GM19463 (cell line): ENCODE measurements at regions not wholly inside any gene's neighbourhood (a gene's known extent, or its start where the extent isn't known, plus 50 kb on each side); places are given as distances from the start of the nearest gene placed in this dataset.
"Not testable (repeated sequence)": the region's sequence is repeated elsewhere in the genome, so short reads cannot be mapped to it uniquely, and the experiment has no call there.

Experiments
- ATAC-seq: cut with Tn5 transposase; IDR thresholded peaks from one replicate; pipeline ENCODE4 v1.9.1; 2021; ENCODE audit warnings: mild to moderate bottlenecking, moderate library complexity; ENCODE audit not compliant: unreplicated experiment

DNA sequence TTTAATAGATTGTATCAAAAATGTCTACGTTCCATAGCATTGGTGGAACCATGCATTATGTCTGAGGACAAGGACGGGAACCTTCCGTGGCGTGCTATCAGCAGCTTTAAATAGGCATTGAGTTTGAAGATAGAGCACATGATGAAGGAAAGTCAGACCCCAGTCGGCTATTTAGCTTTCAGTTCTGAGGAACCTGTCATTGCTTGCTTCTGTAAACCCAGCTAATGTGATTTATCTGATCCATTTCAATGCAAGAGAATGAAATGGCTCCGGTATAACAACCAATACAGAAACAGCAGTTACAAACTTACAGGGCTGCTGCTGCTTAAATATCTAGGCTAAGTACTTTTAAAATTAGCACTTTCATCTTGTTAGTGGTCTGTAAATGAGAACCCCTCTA, 503.3 kb downstream of the RNF144A start:
- ATAC-seq: no peak

DNA sequence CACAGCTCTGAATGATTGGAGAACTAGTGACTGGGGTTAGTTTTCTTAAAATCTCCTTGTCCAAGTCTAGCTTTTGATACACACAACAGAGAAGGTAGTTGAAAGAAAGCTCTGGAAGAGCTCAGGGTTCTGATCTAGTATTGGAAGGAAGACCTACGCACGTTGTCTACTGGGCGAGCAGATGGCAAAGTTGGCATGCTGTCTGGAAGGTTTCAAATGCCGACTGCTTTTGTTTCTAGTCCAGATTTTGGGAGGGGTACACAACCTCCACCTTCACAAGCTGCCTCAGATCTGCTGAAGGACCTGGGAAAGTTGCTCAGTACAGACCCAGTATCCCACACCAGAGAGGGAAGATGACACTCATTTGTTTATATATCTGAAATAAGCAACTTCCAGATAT, 507.3 kb downstream of the RNF144A start:
- ATAC-seq: no peak

DNA sequence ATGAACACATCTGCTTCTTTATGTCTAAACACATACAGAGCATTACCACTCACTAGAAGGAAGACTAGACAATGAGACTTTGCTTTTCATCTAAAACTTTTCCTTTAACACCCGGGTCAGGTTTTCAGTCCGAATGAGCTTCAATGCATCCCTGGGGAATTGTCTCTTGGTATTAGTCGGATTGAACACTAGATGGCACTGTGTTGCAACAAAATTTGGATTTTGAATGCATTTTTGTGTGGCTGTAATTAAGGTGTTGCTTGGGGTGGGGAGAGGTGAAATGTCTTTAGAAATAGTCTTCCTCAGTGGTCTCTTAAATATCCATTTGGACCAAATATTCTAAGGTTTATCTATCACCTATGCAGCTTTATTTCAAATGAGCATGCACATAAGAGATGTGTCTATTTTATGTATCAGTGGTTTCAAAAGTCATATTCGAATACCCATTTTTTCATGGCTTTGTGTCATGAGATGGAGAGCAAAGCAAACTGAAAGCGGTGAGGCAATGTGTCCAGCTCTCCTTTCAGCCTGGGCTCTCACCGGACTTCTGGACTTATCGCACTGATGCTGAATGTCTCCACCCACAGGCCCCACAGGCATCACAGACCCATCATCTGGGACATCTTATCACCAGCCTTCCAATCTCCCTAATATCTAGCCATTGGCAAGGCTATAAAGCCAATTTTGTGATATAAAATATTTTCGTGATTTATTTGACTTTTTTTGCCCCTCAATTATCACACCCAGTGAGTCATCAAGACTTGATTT, 510.3 kb downstream of the RNF144A start:
- ATAC-seq: no peak

- no peak for ATAC-seq
Measured at GRCh38 chr2:7428454-7429204, 511.4 kb downstream of the RNF144A start.

DNA sequence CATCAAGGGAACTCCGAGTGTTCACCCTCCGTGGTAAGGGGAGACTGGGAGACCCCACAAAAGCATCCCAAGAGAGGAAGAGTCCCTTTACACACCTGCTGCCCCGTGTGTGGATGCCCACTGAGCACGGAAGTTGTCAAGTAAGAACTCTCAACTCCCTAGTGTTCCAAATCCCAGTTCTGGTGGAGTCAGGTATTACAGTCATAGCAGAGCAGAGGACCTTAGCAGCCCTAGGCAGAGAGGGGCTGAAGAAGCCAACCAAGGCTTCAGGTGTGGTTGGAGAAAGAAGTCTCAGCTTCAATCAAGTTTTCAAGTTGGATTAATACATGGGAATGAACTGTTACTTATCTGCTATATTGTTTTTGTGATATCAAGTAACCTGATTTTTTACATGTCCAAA, 512.5 kb downstream of the RNF144A start:
- no peak for ATAC-seq

DNA sequence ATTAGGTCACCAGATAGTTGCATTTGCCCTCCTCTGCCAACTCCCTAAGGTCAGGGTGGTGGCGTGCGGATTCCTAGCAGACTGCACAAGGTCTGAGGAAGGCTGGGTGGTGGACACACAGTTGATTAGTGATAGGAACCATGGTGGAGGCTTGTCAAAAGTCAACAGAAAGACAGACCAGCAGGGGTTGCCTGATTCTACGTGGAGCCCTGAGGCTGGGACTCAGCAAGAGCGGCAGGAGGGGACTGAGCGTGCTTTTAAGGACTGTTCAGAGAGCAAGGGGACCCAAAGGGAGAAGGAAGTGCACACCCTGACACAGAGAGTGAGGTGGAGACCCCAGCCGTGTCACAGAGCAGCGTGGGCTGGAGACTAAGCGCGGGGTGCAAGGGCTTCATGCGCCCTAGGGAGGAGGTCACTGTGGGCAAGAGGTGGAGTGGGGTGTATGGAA, 513.2 kb downstream of the RNF144A start:
- ATAC-seq: no peak

- ATAC-seq: peak; percentile 63
Measured at GRCh38 chr2:7430869-7431641, 513.8 kb downstream of the RNF144A start.

DNA sequence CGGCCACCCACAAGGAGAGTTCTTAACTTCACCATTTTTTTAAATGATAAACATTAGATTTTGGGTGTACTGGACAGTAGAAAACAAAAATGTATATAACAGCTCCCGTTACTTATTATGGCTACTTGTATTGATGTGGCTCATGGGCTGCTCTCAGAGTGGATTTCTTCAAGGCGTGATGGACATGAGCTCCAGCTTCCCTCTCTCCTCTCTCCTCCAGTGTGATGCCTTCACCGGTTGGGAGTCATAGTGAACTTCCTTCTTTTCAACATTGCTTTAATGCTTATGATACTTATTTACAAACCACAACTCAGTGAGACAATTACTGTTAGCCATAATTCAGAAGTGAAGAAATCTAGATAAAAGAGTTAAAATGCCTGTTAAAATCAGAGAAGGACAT, 515.2 kb downstream of the RNF144A start:
- ATAC-seq: no peak

DNA sequence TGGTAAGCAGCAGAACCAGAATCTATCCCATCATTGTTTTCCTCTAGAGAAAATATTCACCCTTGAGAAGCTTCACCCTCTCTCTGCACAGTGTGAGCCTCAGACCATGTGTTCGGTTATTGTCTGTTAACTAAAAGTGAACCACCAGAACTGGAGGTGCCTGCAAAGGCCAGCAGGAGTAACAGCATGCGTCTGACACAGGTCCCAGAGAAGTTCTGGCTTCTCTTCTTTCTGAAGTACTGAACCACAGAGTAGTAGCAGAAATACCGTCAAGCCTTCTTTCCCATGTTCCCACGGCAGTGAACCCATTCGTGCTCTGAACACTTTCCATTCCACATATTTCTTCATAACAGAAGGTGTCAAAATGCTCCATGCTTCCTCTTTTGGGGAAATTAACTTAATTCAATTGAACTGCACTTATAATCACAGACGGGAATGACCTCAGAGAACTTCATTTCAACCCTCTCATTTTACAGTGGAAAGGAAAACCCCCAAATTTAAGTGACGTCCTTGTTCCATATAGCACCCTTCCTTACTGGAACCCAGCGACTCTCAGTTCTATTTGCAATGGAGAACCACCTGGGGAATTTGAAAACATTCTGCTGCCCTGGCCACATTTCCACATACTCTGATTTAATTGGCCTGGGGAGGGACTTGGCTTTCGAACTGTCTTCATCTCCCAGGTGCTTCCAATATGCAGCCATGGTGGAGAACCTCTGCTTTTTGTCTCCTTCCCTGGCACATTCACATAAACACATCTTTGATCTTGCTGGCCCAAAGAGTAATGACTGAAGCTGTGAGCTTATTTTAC, 519.1 kb downstream of the RNF144A start:
- ATAC-seq: no peak

DNA sequence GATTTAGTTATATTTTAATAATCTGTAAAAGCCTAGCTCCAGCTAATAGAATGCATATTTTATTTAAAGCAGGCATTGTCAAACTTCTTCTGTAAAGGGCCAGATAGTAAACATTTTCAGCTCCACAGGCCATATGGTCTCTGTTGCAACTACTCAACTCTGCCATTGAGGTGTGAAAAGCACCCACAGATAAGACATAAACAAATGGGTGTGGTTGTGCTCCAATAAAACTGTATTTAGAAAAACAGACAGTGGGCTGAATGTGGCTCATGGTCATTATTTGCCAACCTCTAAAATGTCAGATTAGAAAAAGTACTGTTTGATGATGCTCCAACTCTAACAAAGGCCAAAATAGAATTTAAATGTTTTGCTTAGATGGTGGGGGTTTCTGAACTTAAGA, 519.9 kb downstream of the RNF144A start:
- no peak for ATAC-seq

DNA sequence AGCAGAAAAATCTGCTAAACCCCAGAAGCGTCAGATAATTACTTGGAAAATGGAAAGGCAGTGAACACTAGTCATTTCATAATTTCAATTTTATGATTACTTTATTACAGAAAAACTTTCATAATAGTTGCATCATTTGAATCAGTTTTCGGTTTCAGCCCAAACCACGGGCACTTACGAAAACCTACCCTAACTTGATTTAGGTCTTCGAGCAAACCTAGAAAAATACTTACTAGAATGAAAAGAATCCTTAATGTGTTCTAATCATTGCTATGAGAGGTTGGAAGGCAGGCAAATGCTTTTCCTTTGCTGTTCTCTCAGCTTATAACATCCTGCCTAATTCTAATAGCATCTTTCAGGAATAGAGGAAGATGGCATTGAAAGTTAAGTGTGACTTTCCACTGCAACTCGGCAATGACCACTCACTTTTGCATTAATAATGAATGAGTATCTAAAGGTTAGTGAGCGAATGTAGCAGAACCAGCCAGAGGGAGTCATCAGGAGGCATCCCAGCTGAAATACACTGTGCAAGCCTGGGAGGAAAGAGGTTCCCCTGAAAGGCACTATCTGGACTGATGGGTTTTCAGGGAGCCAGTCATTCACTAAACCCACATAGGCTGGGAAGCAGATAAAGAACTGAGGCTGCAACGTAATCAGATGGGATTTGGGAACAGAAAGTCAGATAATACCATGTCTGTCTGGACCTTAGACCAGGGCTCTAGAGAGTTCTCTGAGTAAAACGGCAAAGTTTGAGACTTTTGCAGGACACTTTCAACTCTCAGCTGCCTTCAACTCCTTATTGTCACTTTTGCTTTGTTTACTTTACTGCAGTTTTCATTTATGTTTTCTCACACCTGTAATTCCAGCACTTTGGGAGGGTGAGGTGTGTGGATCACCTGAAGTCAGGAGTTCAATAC, 520.8 kb downstream of the RNF144A start:
- no peak for ATAC-seq

DNA sequence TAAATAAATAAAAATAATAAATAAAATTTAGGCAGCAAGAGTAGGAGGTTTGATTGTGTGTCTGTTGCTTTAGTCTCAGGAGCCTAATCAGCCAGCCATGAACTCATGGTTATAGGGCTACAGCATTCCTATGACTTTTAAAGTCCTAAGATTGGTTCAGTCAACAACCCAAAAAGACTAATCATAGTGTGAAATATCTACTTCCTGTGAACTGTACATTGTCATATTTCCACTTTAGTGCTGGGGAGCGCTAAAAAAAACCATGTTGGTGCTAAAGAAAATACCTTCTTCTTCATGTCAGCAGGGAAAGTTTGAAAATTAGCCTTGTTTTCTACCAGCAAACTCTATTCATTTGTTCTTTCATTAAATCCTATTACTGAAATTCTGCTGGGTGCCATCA, 521.6 kb downstream of the RNF144A start:
- ATAC-seq: no peak

DNA sequence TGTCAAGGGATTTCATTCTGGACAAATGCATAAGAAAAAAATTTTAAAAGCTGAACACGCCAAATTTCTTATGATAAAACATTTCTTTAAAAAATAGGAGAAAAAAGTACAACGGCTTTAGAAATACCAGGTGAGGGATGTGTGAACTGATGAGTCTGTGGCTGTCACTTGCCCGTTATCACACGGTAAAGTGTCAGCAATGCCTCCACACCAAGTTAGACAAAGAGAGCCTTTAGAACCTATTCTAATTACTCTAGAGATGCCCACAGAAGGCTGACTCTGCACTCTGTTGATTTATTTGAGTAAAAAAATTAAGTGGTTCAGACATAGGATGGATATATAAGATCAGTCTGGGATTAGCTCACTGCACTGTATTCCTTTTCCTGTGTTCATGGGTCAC, 523.8 kb downstream of the RNF144A start:
- ATAC-seq: no peak

DNA sequence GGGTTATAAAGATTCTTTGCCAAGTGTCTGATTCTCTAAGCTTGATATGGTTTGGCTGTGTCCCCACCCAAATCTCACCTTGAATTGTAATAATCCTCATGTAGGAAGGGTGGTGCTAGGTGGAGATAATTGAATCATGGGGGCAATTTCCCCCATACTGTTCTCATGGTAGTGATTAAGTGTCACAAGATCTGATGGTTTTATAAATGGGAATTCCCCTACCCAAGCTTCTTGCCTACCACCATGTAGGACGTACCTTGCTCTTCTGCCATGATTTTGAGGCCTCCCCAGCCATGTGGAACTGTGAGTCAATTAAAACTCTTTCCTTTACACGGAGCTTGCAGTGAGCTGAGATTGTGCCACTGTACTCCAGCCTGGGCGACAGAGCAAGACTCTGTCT, 524.6 kb downstream of the RNF144A start:
- ATAC-seq: not testable (repeated sequence)

- ATAC-seq: no peak
Measured at GRCh38 chr2:7444626-7445025, 527.4 kb downstream of the RNF144A start.

- ATAC-seq: no peak
Measured at GRCh38 chr2:7448578-7449264, 531.5 kb downstream of the RNF144A start.

- no peak for ATAC-seq
Measured at GRCh38 chr2:7449298-7449697, 532.1 kb downstream of the RNF144A start.

DNA sequence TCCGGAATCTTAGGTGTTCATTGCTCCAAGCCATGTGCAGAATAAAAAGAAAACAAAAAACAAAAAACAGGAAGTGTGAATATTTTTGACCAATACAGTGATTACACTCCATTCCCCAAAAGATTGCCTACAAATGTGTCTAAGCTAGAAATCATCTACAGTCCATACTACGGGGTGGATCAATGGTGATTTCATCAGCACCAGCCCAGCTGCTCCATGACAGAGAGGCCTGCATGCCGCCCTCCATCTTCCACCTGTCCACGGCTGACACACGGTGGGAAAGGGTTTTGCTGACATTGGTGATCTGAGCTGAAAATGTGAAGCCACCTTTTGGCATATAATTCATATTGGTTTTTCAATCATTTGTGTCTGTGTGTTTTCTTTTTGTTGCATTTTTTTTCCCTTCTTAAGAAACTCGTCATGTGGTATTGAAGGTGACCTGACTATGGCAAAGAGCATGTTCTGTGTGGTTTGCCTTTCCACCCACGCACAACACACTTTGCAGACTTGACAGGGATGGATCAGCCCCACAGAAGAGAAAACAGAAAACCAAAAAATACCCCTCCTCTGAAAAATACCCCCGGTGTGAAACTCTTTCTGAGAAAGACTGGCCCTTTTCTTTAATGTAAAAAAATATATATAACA, 533.1 kb downstream of the RNF144A start:
- no peak for ATAC-seq

- ATAC-seq: no peak
Measured at GRCh38 chr2:7450833-7451190, 533.6 kb downstream of the RNF144A start.
